ENCODE measurements at regions not wholly inside any gene's neighbourhood (a gene's known extent, or its start where the extent isn't known, plus 50 kb on each side); places are given as distances from the start of the nearest gene placed in this dataset.

DNA sequence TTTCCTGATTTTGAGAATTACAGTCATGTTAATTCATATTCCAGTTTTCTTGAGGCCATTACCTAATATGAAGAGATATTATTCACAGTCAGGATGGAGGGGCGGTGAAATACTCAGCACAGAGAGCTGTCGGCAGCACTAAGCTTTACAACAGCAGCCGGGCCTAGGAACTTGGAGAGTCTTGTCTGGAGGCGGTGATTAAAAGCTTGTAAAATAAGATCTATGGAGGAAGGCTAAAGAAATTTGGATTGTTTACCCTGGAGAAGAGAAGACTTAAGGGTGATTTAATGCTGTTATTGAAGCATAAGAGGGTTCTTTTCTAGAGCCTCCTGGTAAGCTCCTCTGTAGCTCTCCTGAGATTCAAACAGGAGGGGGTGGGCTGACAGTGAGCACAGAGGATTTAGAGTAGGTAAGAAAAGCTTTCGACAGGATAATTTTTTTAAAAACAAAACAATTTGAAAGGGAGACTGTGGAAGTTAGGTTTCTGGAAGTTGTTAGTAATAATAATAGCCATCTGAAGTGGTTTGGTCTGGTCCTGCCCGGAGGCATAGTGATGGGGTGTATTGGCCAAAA is 406.3 kb upstream of the ADAMTSL1 start:
- Histone ChIP-seq H3K9ac (ENCODE audit: low read length) (no peak overlapping the region), H3K4me3 (ENCODE audit: low read length) (no peak overlapping the region), H3K27ac (ENCODE audit: low read length) (no peak overlapping the region), H3K4me1 (ENCODE audit: low read length) (no peaks in the 10 kb centered on the region), H3K4me2 (ENCODE audit: low read length) (no peak overlapping the region), H2AFZ (ENCODE audit: low read depth, low read length) (no peak overlapping the region), H3K9me3 (ENCODE audit: insufficient read depth, low read length) (no peaks in the 10 kb centered on the region), H3K79me2 (ENCODE audit: low read length) (no peaks in the 10 kb centered on the region), H3K27me3 (ENCODE audit: low read depth, low read length) (no peaks in the 10 kb centered on the region), H4K20me1 (ENCODE audit: insufficient read depth, low read length) (no peaks in the 10 kb centered on the region), H3K36me3 (replicated peaks; ENCODE audit: low read depth, low read length) (no peaks in the 10 kb centered on the region)
- no peak for TF ChIP-seq EZH2phosphoT487 (IDR thresholded peaks at IDR 0.05; ENCODE audit: low read depth)
- TF ChIP-seq, protein P1, sequence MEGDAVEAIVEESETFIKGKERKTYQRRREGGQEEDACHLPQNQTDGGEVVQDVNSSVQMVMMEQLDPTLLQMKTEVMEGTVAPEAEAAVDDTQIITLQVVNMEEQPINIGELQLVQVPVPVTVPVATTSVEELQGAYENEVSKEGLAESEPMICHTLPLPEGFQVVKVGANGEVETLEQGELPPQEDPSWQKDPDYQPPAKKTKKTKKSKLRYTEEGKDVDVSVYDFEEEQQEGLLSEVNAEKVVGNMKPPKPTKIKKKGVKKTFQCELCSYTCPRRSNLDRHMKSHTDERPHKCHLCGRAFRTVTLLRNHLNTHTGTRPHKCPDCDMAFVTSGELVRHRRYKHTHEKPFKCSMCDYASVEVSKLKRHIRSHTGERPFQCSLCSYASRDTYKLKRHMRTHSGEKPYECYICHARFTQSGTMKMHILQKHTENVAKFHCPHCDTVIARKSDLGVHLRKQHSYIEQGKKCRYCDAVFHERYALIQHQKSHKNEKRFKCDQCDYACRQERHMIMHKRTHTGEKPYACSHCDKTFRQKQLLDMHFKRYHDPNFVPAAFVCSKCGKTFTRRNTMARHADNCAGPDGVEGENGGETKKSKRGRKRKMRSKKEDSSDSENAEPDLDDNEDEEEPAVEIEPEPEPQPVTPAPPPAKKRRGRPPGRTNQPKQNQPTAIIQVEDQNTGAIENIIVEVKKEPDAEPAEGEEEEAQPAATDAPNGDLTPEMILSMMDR (IDR thresholded peaks at IDR 0.05; ENCODE audit: low read depth, low read length), result no peak

DNA sequence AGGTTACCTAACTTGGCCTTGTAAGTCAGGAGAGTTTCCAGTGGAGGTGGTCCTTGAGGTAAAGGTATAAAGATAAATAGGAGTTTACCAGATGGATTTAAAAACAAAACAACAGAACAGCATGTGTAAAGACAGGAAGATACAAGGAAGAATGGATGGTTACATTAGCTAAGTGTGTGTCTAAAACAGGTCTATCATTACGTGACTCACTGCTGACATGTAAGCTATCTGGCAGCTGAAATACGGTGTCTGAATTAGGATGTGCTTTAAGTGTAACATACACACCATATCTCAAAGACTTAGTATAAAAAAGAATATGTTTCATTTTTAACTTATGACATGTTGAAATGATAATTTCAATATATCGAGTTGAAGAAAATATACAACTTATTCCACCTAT is 405.1 kb upstream of the ADAMTSL1 start:
- no peak for TF ChIP-seq EZH2phosphoT487 (IDR thresholded peaks at IDR 0.05; ENCODE audit: low read depth)
- TF ChIP-seq, protein P1 (IDR thresholded peaks at IDR 0.05; ENCODE audit: low read depth, low read length), result no peak
- H3K27ac ChIP-seq (ENCODE audit: low read length), result no peak overlapping the region
- H3K9ac ChIP-seq (ENCODE audit: low read length), result no peak overlapping the region
- H3K4me3 ChIP-seq (ENCODE audit: low read length), result no peak overlapping the region
- no peaks in the 10 kb centered on the region for H4K20me1 ChIP-seq (ENCODE audit: insufficient read depth, low read length)
- no peaks in the 10 kb centered on the region for H3K4me1 ChIP-seq (ENCODE audit: low read length)
- no peaks in the 10 kb centered on the region for H3K36me3 ChIP-seq (replicated peaks; ENCODE audit: low read depth, low read length)
- H3K79me2 ChIP-seq (ENCODE audit: low read length), result no peaks in the 10 kb centered on the region
- H3K4me2 ChIP-seq (ENCODE audit: low read length), result no peak overlapping the region
- no peaks in the 10 kb centered on the region for H3K9me3 ChIP-seq (ENCODE audit: insufficient read depth, low read length)
- H2AFZ ChIP-seq (ENCODE audit: low read depth, low read length), result no peak overlapping the region
- no peaks in the 10 kb centered on the region for H3K27me3 ChIP-seq (ENCODE audit: low read depth, low read length)

DNA sequence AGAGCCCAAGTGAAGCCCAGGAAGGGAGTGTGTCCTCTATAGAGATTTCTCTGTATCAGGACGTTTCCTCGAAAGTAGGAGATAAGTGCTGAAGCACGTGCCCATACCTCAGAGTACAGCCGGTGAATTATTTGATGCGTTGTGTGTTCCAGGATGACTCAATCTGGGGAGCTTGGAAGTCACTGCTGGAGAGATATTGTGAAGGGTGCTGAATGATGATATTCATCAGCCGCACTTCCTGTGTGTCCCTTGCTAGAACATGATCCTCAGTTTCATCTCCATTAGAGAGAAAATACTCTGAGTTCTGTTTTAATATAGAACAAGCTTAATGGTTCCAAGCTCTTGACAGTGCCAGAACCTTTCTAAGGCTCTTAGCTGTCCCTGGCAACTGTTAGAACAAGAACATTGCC is 402.3 kb upstream of the ADAMTSL1 start:
- TF ChIP-seq, protein P1 (IDR thresholded peaks at IDR 0.05; ENCODE audit: low read depth, low read length), result no peak
- no peak for TF ChIP-seq EZH2phosphoT487 (IDR thresholded peaks at IDR 0.05; ENCODE audit: low read depth)
- Histone ChIP-seq H3K27me3 (ENCODE audit: low read depth, low read length) (no peaks in the 10 kb centered on the region), H2AFZ (ENCODE audit: low read depth, low read length) (no peak overlapping the region), H3K9ac (ENCODE audit: low read length) (no peak overlapping the region), H3K9me3 (ENCODE audit: insufficient read depth, low read length) (no peaks in the 10 kb centered on the region), H3K36me3 (replicated peaks; ENCODE audit: low read depth, low read length) (no peaks in the 10 kb centered on the region), H3K4me3 (ENCODE audit: low read length) (no peak overlapping the region), H3K79me2 (ENCODE audit: low read length) (no peaks in the 10 kb centered on the region), H3K4me2 (ENCODE audit: low read length) (no peak overlapping the region), H3K27ac (ENCODE audit: low read length) (no peak overlapping the region), H3K4me1 (ENCODE audit: low read length) (no peaks in the 10 kb centered on the region), H4K20me1 (ENCODE audit: insufficient read depth, low read length) (no peaks in the 10 kb centered on the region)

DNA sequence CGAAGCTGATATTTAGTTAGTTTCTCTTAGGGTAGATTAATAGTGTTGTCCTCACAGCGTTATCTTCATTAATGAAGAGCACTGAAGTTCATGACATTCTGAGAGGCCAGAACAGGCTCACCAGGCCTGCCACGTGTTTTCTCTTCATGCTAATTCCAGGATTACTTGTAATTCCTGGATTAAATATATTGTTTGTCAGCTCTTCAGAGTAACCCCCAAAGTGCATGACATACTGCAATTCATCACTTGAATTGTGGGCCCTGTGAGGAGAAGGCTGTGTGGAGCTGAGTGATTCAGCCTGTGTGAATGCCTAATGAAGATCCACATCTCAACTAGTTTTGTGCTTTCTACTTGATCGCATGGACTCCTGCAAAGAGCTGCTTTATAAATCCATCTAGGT is 401.0 kb upstream of the ADAMTSL1 start:
- Histone ChIP-seq H4K20me1 (ENCODE audit: insufficient read depth, low read length) (no peaks in the 10 kb centered on the region), H3K36me3 (replicated peaks; ENCODE audit: low read depth, low read length) (no peaks in the 10 kb centered on the region), H3K9ac (ENCODE audit: low read length) (no peak overlapping the region), H3K27me3 (ENCODE audit: low read depth, low read length) (no peaks in the 10 kb centered on the region), H3K4me2 (ENCODE audit: low read length) (no peak overlapping the region), H3K4me1 (ENCODE audit: low read length) (no peaks in the 10 kb centered on the region), H3K9me3 (ENCODE audit: insufficient read depth, low read length) (no peaks in the 10 kb centered on the region), H3K27ac (ENCODE audit: low read length) (no peak overlapping the region), H3K4me3 (ENCODE audit: low read length) (no peak overlapping the region), H2AFZ (ENCODE audit: low read depth, low read length) (no peak overlapping the region), H3K79me2 (ENCODE audit: low read length) (no peaks in the 10 kb centered on the region)
- TF ChIP-seq EZH2phosphoT487 (IDR thresholded peaks at IDR 0.05; ENCODE audit: low read depth), result no peak
- TF ChIP-seq, protein P1 (IDR thresholded peaks at IDR 0.05; ENCODE audit: low read depth, low read length), result no peak
